H9 (cell line): ENCODE measurements at regions not wholly inside any gene's neighbourhood (a gene's known extent, or its start where the extent isn't known, plus 50 kb on each side); places are given as distances from the start of the nearest gene placed in this dataset.

ENCODE experiments used
- DNase-seq: peaks from one replicate; pipeline ENCODE4 v3.0.0-alpha.2; 2017
- H2AFZ ChIP-seq: one replicate; pipeline ENCODE4 v1.6.1; 2013; ENCODE audit warnings: mild to moderate bottlenecking, low read length, control low read depth, moderate library complexity
- H2AK5ac ChIP-seq: 2 replicates; pipeline ENCODE4 v1.6.1; 2013; ENCODE audit warnings: low read length, control low read depth, mixed read lengths; ENCODE audit not compliant: insufficient read length
- H2BK120ac ChIP-seq: one replicate; pipeline ENCODE4 v1.6.1; 2013; ENCODE audit warnings: low read depth, mild to moderate bottlenecking, low read length, control low read depth, inconsistent platforms; ENCODE audit not compliant: poor library complexity, severe bottlenecking
- H2BK12ac ChIP-seq: 2 replicates; pipeline ENCODE4 v1.6.1; 2013; ENCODE audit warnings: low read length, control low read depth, mixed read lengths, low read depth; ENCODE audit not compliant: insufficient read length
- H2BK15ac ChIP-seq: 2 replicates; pipeline ENCODE4 v1.6.1; 2013; ENCODE audit warnings: low read depth, low read length, control low read depth
- H2BK20ac ChIP-seq: one replicate; pipeline ENCODE4 v1.6.1; 2013; ENCODE audit warnings: low read depth, mild to moderate bottlenecking, low read length, control low read depth, inconsistent platforms; ENCODE audit not compliant: poor library complexity, severe bottlenecking
- H2BK5ac ChIP-seq: 2 replicates; pipeline ENCODE4 v1.6.1; 2013; ENCODE audit warnings: low read length, control low read depth, mixed read lengths; ENCODE audit not compliant: insufficient read length
- H3K14ac ChIP-seq: 2 replicates; pipeline ENCODE4 v1.6.1; 2013; ENCODE audit warnings: low read length, control low read depth; ENCODE audit not compliant: insufficient read depth
- H3K18ac ChIP-seq: 2 replicates; pipeline ENCODE4 v1.6.1; 2013; ENCODE audit warnings: low read depth, mild to moderate bottlenecking, mixed read lengths, low read length, control low read depth; ENCODE audit not compliant: insufficient read length
- H3K23ac ChIP-seq: 2 replicates; pipeline ENCODE4 v1.6.1; 2013; ENCODE audit warnings: low read length, control low read depth, mixed read lengths, low read depth; ENCODE audit not compliant: insufficient read length
- H3K23me2 ChIP-seq: 2 replicates; pipeline ENCODE4 v1.6.1; 2013; ENCODE audit warnings: low read depth, mild to moderate bottlenecking, mixed read lengths, low read length, control low read depth; ENCODE audit not compliant: insufficient read length, poor library complexity, severe bottlenecking
- H3K27ac ChIP-seq: 2 replicates; pipeline ENCODE4 v1.5.1; 2013; ENCODE audit warnings: low read length, control low read depth, mixed read lengths, low read depth; ENCODE audit not compliant: insufficient read length
- H3K27me3 ChIP-seq: 2 replicates; pipeline ENCODE4 v1.6.1; 2013; ENCODE audit warnings: low read length, control low read depth, inconsistent platforms; ENCODE audit not compliant: insufficient read depth
- H3K4ac ChIP-seq: 2 replicates; pipeline ENCODE4 v1.6.1; 2013; ENCODE audit warnings: low read depth, mild to moderate bottlenecking, control low read depth, inconsistent platforms, low read length, moderate library complexity
- H3K4me1 ChIP-seq: 2 replicates; pipeline ENCODE4 v1.6.1; 2013; ENCODE audit warnings: low read length, control low read depth, inconsistent platforms; ENCODE audit not compliant: insufficient read depth
- H3K4me2 ChIP-seq: 2 replicates; pipeline ENCODE4 v1.6.1; 2013; ENCODE audit warnings: low read length, control low read depth, mixed read lengths; ENCODE audit not compliant: insufficient read length, insufficient read depth
- H3K56ac ChIP-seq: 2 replicates; pipeline ENCODE4 v1.6.1; 2013; ENCODE audit warnings: low read depth, mild to moderate bottlenecking, mixed read lengths, low read length, control low read depth; ENCODE audit not compliant: insufficient read length
- H3K79me1 ChIP-seq: 2 replicates; pipeline ENCODE4 v1.6.1; 2013; ENCODE audit warnings: low read depth, mild to moderate bottlenecking, moderate library complexity, low read length, control low read depth, inconsistent platforms; ENCODE audit not compliant: insufficient read depth, poor library complexity, severe bottlenecking
- H3K79me2 ChIP-seq: 2 replicates; pipeline ENCODE4 v1.6.1; 2013; ENCODE audit warnings: low read length, control low read depth, inconsistent platforms; ENCODE audit not compliant: insufficient read depth
- H3K9ac ChIP-seq: 2 replicates; pipeline ENCODE4 v1.6.1; 2013; ENCODE audit warnings: low read length, control low read depth, mixed read lengths; ENCODE audit not compliant: insufficient read length; ENCODE audit errors: extremely low read depth
- H3K9me3 ChIP-seq: one replicate; pipeline ENCODE4 v1.6.1; 2013; ENCODE audit warnings: low read depth, low read length, inconsistent platforms; ENCODE audit not compliant: control insufficient read depth
- H3T11ph ChIP-seq: one replicate; pipeline ENCODE4 v1.6.1; 2013; ENCODE audit warnings: mild to moderate bottlenecking, low read length, control low read depth, inconsistent platforms
- H4K20me1 ChIP-seq: one replicate; pipeline ENCODE4 v1.6.1; 2013; ENCODE audit not compliant: control insufficient read depth, insufficient read length, insufficient read depth
- H4K5ac ChIP-seq: 2 replicates; pipeline ENCODE4 v1.6.1; 2013; ENCODE audit warnings: low read depth, mild to moderate bottlenecking, mixed read lengths, low read length, control low read depth; ENCODE audit not compliant: insufficient read length
- H4K8ac ChIP-seq: replicated peaks from 2 replicates; pipeline ENCODE4 v1.6.1; 2013; ENCODE audit warnings: low read length, control low read depth, mixed read lengths, low read depth; ENCODE audit not compliant: insufficient read length
- H4K91ac ChIP-seq: 2 replicates; pipeline ENCODE4 v1.6.1; 2013; ENCODE audit warnings: low read depth, mild to moderate bottlenecking, moderate library complexity, mixed read lengths, low read length, control low read depth; ENCODE audit not compliant: insufficient read length
- H3K27ac Mint-ChIP-seq, 3 experiments: 2 replicates in 2 of 3; 3 replicates in 1 of 3; pipeline ENCODE4 v1.8.0; 2020 to 2021; ENCODE audit warnings: mixed read lengths in 3 of 3, mild to moderate bottlenecking in 1 of 3, moderate library complexity in 1 of 3
- H3K27me3 Mint-ChIP-seq: 2 replicates; pipeline ENCODE4 v1.8.0; 2021; ENCODE audit warnings: low read depth, mild to moderate bottlenecking, moderate library complexity, mixed read lengths
- H3K36me3 Mint-ChIP-seq, 3 experiments: 2 replicates in 2 of 3; 3 replicates in 1 of 3; pipeline ENCODE4 v1.8.0; 2020 to 2021; ENCODE audit warnings: low read depth in 3 of 3, mixed read lengths in 3 of 3; ENCODE audit not compliant: insufficient read depth in 1 of 3
- H3K4me1 Mint-ChIP-seq, 2 experiments: 2 replicates each; pipeline ENCODE4 v1.8.0; 2020; ENCODE audit warnings: mixed read lengths in 2 of 2
- H3K4me3 Mint-ChIP-seq, 2 experiments: 2 replicates in 1 of 2; 3 replicates in 1 of 2; pipeline ENCODE4 v1.8.0; 2020 to 2021; ENCODE audit warnings: mild to moderate bottlenecking in 2 of 2, mixed read lengths in 2 of 2, moderate library complexity in 1 of 2
- H3K9me3 Mint-ChIP-seq, 2 experiments: 2 replicates in 1 of 2; 3 replicates in 1 of 2; pipeline ENCODE4 v1.8.0; 2020; ENCODE audit warnings: mild to moderate bottlenecking in 2 of 2, mixed read lengths in 2 of 2, moderate library complexity in 1 of 2
- CTCF ChIP-seq: fragments of 200-600 bp; sonication (generic); conservative IDR thresholded peaks from 3 replicates; pipeline ENCODE4 v1.8.0; 2021; ENCODE audit warnings: antibody characterized with exemption, mild to moderate bottlenecking
- WGBS: extraction: QIAGEN DNeasy Blood & Tissue Kit; methylation state at CpG from one replicate; pipeline ENCODE4 v1.1.7; 2013; ENCODE audit warnings: missing lambda C conversion rate, low lambda C conversion rate, mixed read lengths; ENCODE audit not compliant: insufficient read length; ENCODE audit errors: extremely low coverage; 5-methylcytosine and 5-hydroxymethylcytosine counted together

GRCh38 chr18:71079606-71080005, 790.8 kb downstream of the SOCS6 start:
- Histone ChIP-seq H2BK15ac (no peak overlapping the region), H2AFZ (no peak overlapping the region), H3T11ph (no peak overlapping the region), H3K18ac (no peak overlapping the region), H2BK5ac (no peak overlapping the region), H3K79me2 (no peaks in the 10 kb centered on the region), H3K27ac (no peak overlapping the region), H3K9ac (no peak overlapping the region), H4K5ac (no peak overlapping the region), H3K14ac (no peak overlapping the region), H3K23me2 (no peaks in the 10 kb centered on the region), H4K91ac (no peak overlapping the region), H4K8ac (no peak overlapping the region), H2AK5ac (no peak overlapping the region), H2BK12ac (no peak overlapping the region), H2BK20ac (no peak overlapping the region), H3K4me2 (no peak overlapping the region), H3K79me1 (no peaks in the 10 kb centered on the region), H3K23ac (no peak overlapping the region), H3K9me3 (no peaks in the 10 kb centered on the region), H3K4me1 (no peaks in the 10 kb centered on the region), H3K56ac (no peak overlapping the region), H3K4ac (no peak overlapping the region), H2BK120ac (no peak overlapping the region), H3K27me3 (no peaks in the 10 kb centered on the region), H4K20me1 (no peaks in the 10 kb centered on the region)
- no peaks in the 10 kb centered on the region for H3K9me3 Mint-ChIP-seq
- no CpG with 5 or more reads among the region's 9 CpGs for WGBS
- H3K27ac Mint-ChIP-seq, result no peak overlapping the region
- H3K27me3 Mint-ChIP-seq, result peaks cover 4% of the 10 kb centered on the region; the same call in 1 of the 2 replicates
- H3K36me3 Mint-ChIP-seq, result no peaks in the 10 kb centered on the region
- DNase-seq, result no peak
- H3K4me3 Mint-ChIP-seq, result no peak overlapping the region
- TF ChIP-seq CTCF, result no peak
- no peaks in the 10 kb centered on the region for H3K4me1 Mint-ChIP-seq
